Glutamatergic neuron (in vitro differentiated cells): ENCODE measurements at regions not wholly inside any gene's neighbourhood (a gene's known extent, or its start where the extent isn't known, plus 50 kb on each side); places are given as distances from the start of the nearest gene placed in this dataset.

Experiments used
- DNase-seq: peaks from one replicate; pipeline ENCODE4 v3.0.0; 2022
- H3K27ac Mint-ChIP-seq: one replicate; pipeline ENCODE4 v1.8.0; 2020; ENCODE audit warnings: mild to moderate bottlenecking, mixed read lengths, inconsistent platforms; ENCODE audit not compliant: unreplicated experiment
- H3K27me3 Mint-ChIP-seq: one replicate; pipeline ENCODE4 v1.8.0; 2020; ENCODE audit warnings: mild to moderate bottlenecking, moderate library complexity, mixed read lengths, inconsistent platforms; ENCODE audit not compliant: unreplicated experiment
- H3K36me3 Mint-ChIP-seq: one replicate; pipeline ENCODE4 v1.8.0; 2020; ENCODE audit warnings: mild to moderate bottlenecking, mixed read lengths, inconsistent platforms; ENCODE audit not compliant: unreplicated experiment
- H3K4me1 Mint-ChIP-seq: one replicate; pipeline ENCODE4 v1.8.0; 2020; ENCODE audit warnings: mild to moderate bottlenecking, low read depth, mixed read lengths, inconsistent platforms; ENCODE audit not compliant: unreplicated experiment
- H3K4me3 Mint-ChIP-seq: one replicate; pipeline ENCODE4 v1.8.0; 2020; ENCODE audit warnings: mild to moderate bottlenecking, mixed read lengths, inconsistent platforms; ENCODE audit not compliant: unreplicated experiment
- H3K9me3 Mint-ChIP-seq: one replicate; pipeline ENCODE4 v1.8.0; 2020; ENCODE audit warnings: mild to moderate bottlenecking, moderate library complexity, mixed read lengths, inconsistent platforms; ENCODE audit not compliant: unreplicated experiment
- CTCF ChIP-seq: fragments of 200-600 bp; sonication (generic); IDR thresholded peaks from one replicate; pipeline ENCODE4 v1.5.0; 2021; ENCODE audit not compliant: partially characterized antibody, unreplicated experiment

GRCh38 chr5:167412556-167412955 lies 878.9 kb upstream of the WWC1 start:
- no peaks in the 10 kb centered on the region for H3K36me3 Mint-ChIP-seq
- no peak overlapping the region for H3K27ac Mint-ChIP-seq
- H3K4me3 Mint-ChIP-seq, result no peak overlapping the region
- TF ChIP-seq CTCF, result no peak
- peaks cover 2% of the 10 kb centered on the region for H3K27me3 Mint-ChIP-seq
- H3K9me3 Mint-ChIP-seq, result no peaks in the 10 kb centered on the region
- no peaks in the 10 kb centered on the region for H3K4me1 Mint-ChIP-seq
- no peak for DNase-seq

- Mint-ChIP-seq H3K4me1 (no peaks in the 10 kb centered on the region), H3K36me3 (no peaks in the 10 kb centered on the region), H3K27ac (no peak overlapping the region), H3K9me3 (no peaks in the 10 kb centered on the region), H3K4me3 (no peak overlapping the region), H3K27me3 (peaks cover 2% of the 10 kb centered on the region)
- TF ChIP-seq CTCF, result no peak
- DNase-seq, result no peak
These were observed 877.9 kb upstream of the WWC1 start for GRCh38 chr5:167413506-167413905.

- Mint-ChIP-seq H3K27ac (no peak overlapping the region), H3K27me3 (peaks cover 2% of the 10 kb centered on the region), H3K4me3 (no peak overlapping the region), H3K4me1 (no peaks in the 10 kb centered on the region), H3K9me3 (no peaks in the 10 kb centered on the region), H3K36me3 (no peaks in the 10 kb centered on the region)
- no peak for DNase-seq
- no peak for TF ChIP-seq CTCF
These were observed 876.8 kb upstream of the WWC1 start for GRCh38 chr5:167414611-167415010.

GRCh38 chr5:167415779-167416746 lies 875.4 kb upstream of the WWC1 start:
- Mint-ChIP-seq H3K27me3 (peaks cover 2% of the 10 kb centered on the region), H3K9me3 (no peaks in the 10 kb centered on the region), H3K4me3 (no peak overlapping the region), H3K4me1 (no peaks in the 10 kb centered on the region), H3K27ac (no peak overlapping the region), H3K36me3 (no peaks in the 10 kb centered on the region)
- DNase-seq, result no peak
- no peak for TF ChIP-seq CTCF

GRCh38 chr5:167417662-167418061 lies 873.8 kb upstream of the WWC1 start:
- Mint-ChIP-seq H3K4me3 (no peak overlapping the region), H3K27me3 (peaks cover 2% of the 10 kb centered on the region), H3K36me3 (no peaks in the 10 kb centered on the region), H3K4me1 (no peaks in the 10 kb centered on the region), H3K27ac (no peak overlapping the region), H3K9me3 (no peaks in the 10 kb centered on the region)
- DNase-seq, result no peak
- TF ChIP-seq CTCF, result no peak
